ENCODE measurements at regions not wholly inside any gene's neighbourhood (a gene's known extent, or its start where the extent isn't known, plus 50 kb on each side); places are given as distances from the start of the nearest gene placed in this dataset.

DNA sequence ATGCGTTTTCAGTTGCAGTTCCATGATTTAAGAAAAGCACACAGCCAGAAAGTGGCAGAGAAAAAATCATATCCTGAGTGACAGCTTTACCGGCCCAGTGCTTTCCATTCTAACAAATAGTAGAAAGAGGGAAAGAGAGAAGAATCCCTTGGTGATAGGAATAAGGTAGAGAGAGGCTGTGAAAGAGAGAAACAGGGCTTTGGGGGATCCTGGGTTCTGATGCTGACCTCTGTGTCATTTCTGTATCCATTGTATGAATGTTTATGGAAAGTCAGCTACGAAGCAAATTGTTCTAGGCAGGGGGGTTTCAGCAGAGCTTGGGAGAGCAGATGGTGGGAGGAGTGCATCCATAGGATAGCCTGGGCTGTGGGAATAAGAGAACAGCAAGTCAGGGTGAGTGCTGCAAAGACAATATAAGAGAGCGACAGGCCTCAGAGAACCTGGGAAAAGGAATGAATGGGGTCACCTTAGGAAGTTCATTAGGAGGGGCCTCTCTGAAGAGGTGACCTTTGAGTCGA lies 203.4 kb upstream of the TNP1 start:
- WGBS, 2 donors = 81 to 92% methylated on average over 5 of the region's 5 CpGs
- H3K27me3 ChIP-seq (ENCODE audit: control insufficient read depth in 1 of 2, insufficient read depth in 2 of 2, low read length in 1 of 2) = no peaks in the 10 kb centered on the region
- no peaks in the 10 kb centered on the region for H3K36me3 ChIP-seq (ENCODE audit: control insufficient read depth in 1 of 2, insufficient read depth in 2 of 2, low read length in 1 of 2)
- intact Hi-C loops (cut with DNase I) = no loop called here
- DNase-seq (no peak), ATAC-seq (ENCODE audit: low FRiP score) (no peak)
- H3K4me1 ChIP-seq (ENCODE audit: control insufficient read depth in 1 of 2, insufficient read depth in 2 of 2, low read length in 2 of 2) = peaks cover 0 to 5% of the 10 kb centered on the region in 2 donors
- no peaks in the 10 kb centered on the region for H3K9me3 ChIP-seq (ENCODE audit: control insufficient read depth, low read length)
- no peak overlapping the region for H3K4me3 ChIP-seq (ENCODE audit: low read length in 2 of 2)
- H3K27ac ChIP-seq (ENCODE audit: low read depth in 1 of 2, low read length in 2 of 2) = no peak overlapping the region

GRCh38 chr2:217062768-217063167 lies 202.9 kb upstream of the TNP1 start:
- intact Hi-C loops (cut with DNase I) = no loop called here
- 89 to 94% methylated on average over 6 of the region's 6 CpGs for WGBS, 2 donors
- Histone ChIP-seq H3K27me3 (ENCODE audit: control insufficient read depth in 1 of 2, insufficient read depth in 2 of 2, low read length in 1 of 2) (no peaks in the 10 kb centered on the region), H3K9me3 (ENCODE audit: control insufficient read depth, low read length) (no peaks in the 10 kb centered on the region), H3K4me1 (ENCODE audit: control insufficient read depth in 1 of 2, insufficient read depth in 2 of 2, low read length in 2 of 2) (peaks cover 0 to 5% of the 10 kb centered on the region in 2 donors), H3K27ac (ENCODE audit: low read depth in 1 of 2, low read length in 2 of 2) (no peak overlapping the region), H3K4me3 (ENCODE audit: low read length in 2 of 2) (no peak overlapping the region), H3K36me3 (ENCODE audit: control insufficient read depth in 1 of 2, insufficient read depth in 2 of 2, low read length in 1 of 2) (no peaks in the 10 kb centered on the region)
- ATAC-seq (ENCODE audit: low FRiP score) = no peak
- no peak for DNase-seq

DNA sequence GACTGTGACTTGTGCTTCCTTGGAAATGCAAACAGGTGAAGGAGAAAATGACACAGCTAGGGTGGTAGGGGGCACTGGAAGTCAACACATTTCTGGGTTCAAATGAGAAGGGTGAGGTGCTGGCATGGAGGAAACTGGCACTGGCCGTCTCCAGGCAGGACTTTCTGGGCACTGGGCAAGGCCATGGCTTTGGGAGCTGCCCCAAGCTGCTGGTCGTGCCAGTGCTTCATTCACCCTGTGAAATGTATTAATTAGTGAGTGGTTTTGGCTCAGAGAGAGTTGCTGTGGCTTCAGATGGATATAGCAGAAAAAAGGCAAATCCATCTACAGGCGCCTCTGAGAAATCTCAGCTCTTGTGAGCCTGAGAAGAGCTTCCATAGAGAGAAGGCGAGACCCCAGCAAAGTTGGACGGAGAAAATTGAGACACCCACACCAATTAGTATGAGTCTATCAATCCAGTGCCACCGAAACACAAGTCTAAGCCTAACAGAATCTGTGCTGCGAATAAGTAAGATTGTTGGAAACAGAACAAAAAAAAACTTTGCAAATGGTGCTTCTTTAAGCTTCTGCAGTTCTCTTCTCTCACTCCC lies 202.1 kb upstream of the TNP1 start:
- no peak overlapping the region for H3K4me3 ChIP-seq (ENCODE audit: low read length in 2 of 2)
- DNase-seq (no peak), ATAC-seq (ENCODE audit: low FRiP score) (no peak)
- no peaks in the 10 kb centered on the region for H3K9me3 ChIP-seq (ENCODE audit: control insufficient read depth, low read length)
- no peaks in the 10 kb centered on the region for H3K27me3 ChIP-seq (ENCODE audit: control insufficient read depth in 1 of 2, insufficient read depth in 2 of 2, low read length in 1 of 2)
- H3K27ac ChIP-seq (ENCODE audit: low read depth in 1 of 2, low read length in 2 of 2) = no peak overlapping the region
- H3K4me1 ChIP-seq (ENCODE audit: control insufficient read depth in 1 of 2, insufficient read depth in 2 of 2, low read length in 2 of 2) = peaks cover 0 to 5% of the 10 kb centered on the region in 2 donors
- no peaks in the 10 kb centered on the region for H3K36me3 ChIP-seq (ENCODE audit: control insufficient read depth in 1 of 2, insufficient read depth in 2 of 2, low read length in 1 of 2)
- WGBS, 2 donors = 73 to 89% methylated on average over 7 of the region's 7 CpGs
- intact Hi-C loops (cut with DNase I) = no loop called here

DNA sequence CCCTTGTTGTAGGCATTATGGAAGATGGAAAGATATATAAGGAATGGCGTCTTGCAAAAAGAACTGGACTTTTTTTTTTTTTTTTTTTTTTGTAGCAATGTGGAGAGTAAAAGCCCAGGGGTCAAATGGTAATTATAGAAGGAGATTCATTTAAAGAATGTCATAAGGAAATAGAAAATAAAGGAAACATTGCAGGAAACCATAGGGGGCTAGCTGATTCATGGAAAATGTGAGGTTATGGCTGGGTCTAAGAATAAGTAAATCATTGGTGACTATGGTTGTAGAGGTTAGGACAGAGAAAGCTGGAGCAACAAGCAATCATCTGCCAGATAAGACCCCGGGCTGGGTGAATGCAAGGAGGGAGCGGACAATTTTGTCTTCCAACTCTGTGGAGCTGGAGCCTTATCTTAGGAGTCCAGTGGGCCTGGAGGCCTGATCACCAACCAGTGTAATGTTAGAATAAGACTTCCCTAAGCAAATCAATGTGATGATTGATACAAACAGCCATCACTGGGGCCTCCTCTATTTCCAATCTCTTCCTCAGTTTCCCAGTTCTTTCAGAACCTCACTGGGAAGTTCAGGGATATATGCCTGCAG lies 201.2 kb upstream of the TNP1 start:
- no peak for DNase-seq
- Histone ChIP-seq H3K36me3 (ENCODE audit: control insufficient read depth in 1 of 2, insufficient read depth in 2 of 2, low read length in 1 of 2) (no peaks in the 10 kb centered on the region), H3K27ac (ENCODE audit: low read depth in 1 of 2, low read length in 2 of 2) (no peak overlapping the region), H3K4me1 (ENCODE audit: control insufficient read depth in 1 of 2, insufficient read depth in 2 of 2, low read length in 2 of 2) (peaks cover 0 to 5% of the 10 kb centered on the region in 2 donors), H3K9me3 (ENCODE audit: control insufficient read depth, low read length) (no peaks in the 10 kb centered on the region), H3K27me3 (ENCODE audit: control insufficient read depth in 1 of 2, insufficient read depth in 2 of 2, low read length in 1 of 2) (no peaks in the 10 kb centered on the region), H3K4me3 (ENCODE audit: low read length in 2 of 2) (no peak overlapping the region)
- no peak for ATAC-seq (ENCODE audit: low FRiP score)
- intact Hi-C loops (cut with DNase I) = no loop called here
- WGBS, 2 donors = 87 to 95% methylated on average over 3 of the region's 3 CpGs

- 8 to 36% methylated on average over 2 of the region's 2 CpGs for WGBS, 2 donors
- no peaks in the 10 kb centered on the region for H3K9me3 ChIP-seq (ENCODE audit: control insufficient read depth, low read length)
- ATAC-seq (ENCODE audit: low FRiP score) = no peak
- peaks cover 0 to 5% of the 10 kb centered on the region in 2 donors for H3K4me1 ChIP-seq (ENCODE audit: control insufficient read depth in 1 of 2, insufficient read depth in 2 of 2, low read length in 2 of 2)
- H3K27ac ChIP-seq (ENCODE audit: low read depth in 1 of 2, low read length in 2 of 2) = no peak overlapping the region
- DNase-seq = no peak
- intact Hi-C loops (cut with DNase I) = no loop called here
- no peaks in the 10 kb centered on the region for H3K27me3 ChIP-seq (ENCODE audit: control insufficient read depth in 1 of 2, insufficient read depth in 2 of 2, low read length in 1 of 2)
- no peaks in the 10 kb centered on the region for H3K36me3 ChIP-seq (ENCODE audit: control insufficient read depth in 1 of 2, insufficient read depth in 2 of 2, low read length in 1 of 2)
- H3K4me3 ChIP-seq (ENCODE audit: low read length in 2 of 2) = no peak overlapping the region
Observed at GRCh38 chr2:217060516-217060915, 200.7 kb upstream of the TNP1 start.

GRCh38 chr2:217058791-217059755 lies 199.2 kb upstream of the TNP1 start:
- Histone ChIP-seq H3K4me1 (ENCODE audit: control insufficient read depth in 1 of 2, insufficient read depth in 2 of 2, low read length in 2 of 2) (peaks cover 2 to 9% of the 10 kb centered on the region in 2 donors), H3K9me3 (ENCODE audit: control insufficient read depth, low read length) (no peaks in the 10 kb centered on the region), H3K36me3 (ENCODE audit: control insufficient read depth in 1 of 2, insufficient read depth in 2 of 2, low read length in 1 of 2) (no peaks in the 10 kb centered on the region), H3K27me3 (ENCODE audit: control insufficient read depth in 1 of 2, insufficient read depth in 2 of 2, low read length in 1 of 2) (no peaks in the 10 kb centered on the region), H3K27ac (ENCODE audit: low read depth in 1 of 2, low read length in 2 of 2) (no peak overlapping the region), H3K4me3 (ENCODE audit: low read length in 2 of 2) (no peak overlapping the region)
- DNase-seq = no peak
- intact Hi-C loops (cut with DNase I) = loop anchor here (5.0 to 10.0 kb wide), 3 partner anchors 38 to 364 kb away; partner anchors contain the start of gene IGFBP5 (in 1 of the 2)
- ATAC-seq (ENCODE audit: low FRiP score) = no peak
- 98% methylated on average over 4 of the region's 4 CpGs for WGBS, 2 donors

- WGBS, 2 donors = 94 to 95% methylated on average over 3 of the region's 3 CpGs
- ATAC-seq (ENCODE audit: low FRiP score) (no peak), DNase-seq (no peak)
- H3K27ac ChIP-seq (ENCODE audit: low read depth in 1 of 2, low read length in 2 of 2) = no peak overlapping the region
- no peaks in the 10 kb centered on the region for H3K36me3 ChIP-seq (ENCODE audit: control insufficient read depth in 1 of 2, insufficient read depth in 2 of 2, low read length in 1 of 2)
- no peak overlapping the region for H3K4me3 ChIP-seq (ENCODE audit: low read length in 2 of 2)
- no peaks in the 10 kb centered on the region for H3K27me3 ChIP-seq (ENCODE audit: control insufficient read depth in 1 of 2, insufficient read depth in 2 of 2, low read length in 1 of 2)
- intact Hi-C loops (cut with DNase I) = loop anchor here (5.0 to 10.0 kb wide), 3 partner anchors 40 to 363 kb away; partner anchors contain the start of gene IGFBP5 (in 1 of the 2)
- no peaks in the 10 kb centered on the region for H3K9me3 ChIP-seq (ENCODE audit: control insufficient read depth, low read length)
- H3K4me1 ChIP-seq (ENCODE audit: control insufficient read depth in 1 of 2, insufficient read depth in 2 of 2, low read length in 2 of 2) = peaks cover 4 to 10% of the 10 kb centered on the region in 2 donors
Observed at GRCh38 chr2:217057773-217058172, 197.9 kb upstream of the TNP1 start.

DNA sequence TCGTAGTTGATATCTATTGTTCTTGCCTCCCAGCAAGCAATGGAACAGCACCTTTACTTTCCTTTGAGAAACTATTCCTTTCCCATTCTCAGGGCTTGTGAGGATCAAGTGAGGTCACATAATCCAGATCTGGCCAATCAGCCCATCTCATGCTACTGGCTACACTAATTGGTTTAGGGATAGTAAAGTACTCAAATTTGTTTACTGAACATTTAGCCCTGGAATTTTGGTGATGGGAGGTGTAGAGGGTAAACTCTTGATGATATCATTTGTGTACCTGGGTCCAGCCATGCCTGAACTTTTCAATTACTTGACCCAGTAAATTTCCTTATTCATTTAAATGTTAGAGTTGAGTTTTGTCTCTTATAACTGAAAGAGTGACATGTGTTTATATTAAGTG lies 195.8 kb upstream of the TNP1 start:
- ATAC-seq (ENCODE audit: low FRiP score) (no peak), DNase-seq (no peak)
- peaks cover 4 to 10% of the 10 kb centered on the region in 2 donors for H3K4me1 ChIP-seq (ENCODE audit: control insufficient read depth in 1 of 2, insufficient read depth in 2 of 2, low read length in 2 of 2)
- intact Hi-C loops (cut with DNase I) = loop anchor here (5.0 to 10.0 kb wide), 3 partner anchors 42 to 361 kb away; partner anchors contain the start of gene IGFBP5 (in 1 of the 2)
- no peaks in the 10 kb centered on the region for H3K9me3 ChIP-seq (ENCODE audit: control insufficient read depth, low read length)
- no peaks in the 10 kb centered on the region for H3K36me3 ChIP-seq (ENCODE audit: control insufficient read depth in 1 of 2, insufficient read depth in 2 of 2, low read length in 1 of 2)
- no peaks in the 10 kb centered on the region for H3K27me3 ChIP-seq (ENCODE audit: control insufficient read depth in 1 of 2, insufficient read depth in 2 of 2, low read length in 1 of 2)
- no peak overlapping the region for H3K4me3 ChIP-seq (ENCODE audit: low read length in 2 of 2)
- 17 to 28% methylated on average over 1 of the region's 1 CpG for WGBS, 2 donors
- H3K27ac ChIP-seq (ENCODE audit: low read depth in 1 of 2, low read length in 2 of 2) = peak overlapping the region; percentile 70 to 95

Measured in aorta (tissue), 5 donors.